GM21447 (cell line): ENCODE measurements at regions not wholly inside any gene's neighbourhood (a gene's known extent, or its start where the extent isn't known, plus 50 kb on each side); places are given as distances from the start of the nearest gene placed in this dataset.
"Not testable (repeated sequence)": the region's sequence is repeated elsewhere in the genome, so short reads cannot be mapped to it uniquely, and the experiment has no call there.

Experiments used
- ATAC-seq: cut with Tn5 transposase; IDR thresholded peaks from one replicate; pipeline ENCODE4 v1.9.1; 2021; ENCODE audit not compliant: unreplicated experiment

GRCh38 chr18:33820517-33821371 lies 242.7 kb downstream of the ASXL3 start:
- ATAC-seq: no peak

- not testable (repeated sequence) for ATAC-seq
Measured at GRCh38 chr18:33819692-33820343, 241.8 kb downstream of the ASXL3 start.

- no peak for ATAC-seq
Measured at GRCh38 chr18:33818145-33818544, 240.1 kb downstream of the ASXL3 start.

- no peak for ATAC-seq
Measured at GRCh38 chr18:33817096-33817495, 239.1 kb downstream of the ASXL3 start.

- ATAC-seq: no peak
Measured at GRCh38 chr18:33814546-33814945, 236.5 kb downstream of the ASXL3 start.

GRCh38 chr18:33812186-33812585 lies 234.2 kb downstream of the ASXL3 start:
- no peak for ATAC-seq

- no peak for ATAC-seq
Measured at GRCh38 chr18:33805592-33805991, 227.6 kb downstream of the ASXL3 start.

GRCh38 chr18:33804258-33804657 lies 226.2 kb downstream of the ASXL3 start:
- ATAC-seq: no peak

- no peak for ATAC-seq
Measured at GRCh38 chr18:33803636-33804035, 225.6 kb downstream of the ASXL3 start.

- ATAC-seq: no peak
Measured at GRCh38 chr18:33802955-33803354, 224.9 kb downstream of the ASXL3 start.
